Thoracic aorta (tissue), 2 donors: ENCODE measurements at regions not wholly inside any gene's neighbourhood (a gene's known extent, or its start where the extent isn't known, plus 50 kb on each side); places are given as distances from the start of the nearest gene placed in this dataset.

Experiments used
- ATAC-seq: fragments of 150-250 bp; one replicate; pipeline ENCODE4 v1.8.0; 2017; ENCODE audit warnings: low read depth; ENCODE audit not compliant: insufficient number of reproducible peaks, low FRiP score
- DNase-seq: peaks from one replicate; pipeline ENCODE4 v3.0.0-alpha.2; 2020; ENCODE audit warnings: low spot score
- H3K27ac ChIP-seq, 2 donors: fragments of 200-600 bp; sonication (generic); 1 replicate in 1 of 2; 2 replicates in 1 of 2; pipeline ENCODE4 v1.5.1; 2016; ENCODE audit warnings: mild to moderate bottlenecking in 2 of 2, moderate library complexity in 2 of 2
- H3K27me3 ChIP-seq: fragments of 200-600 bp; sonication (generic); replicated peaks from 2 replicates; pipeline ENCODE4 v1.6.0; 2016; ENCODE audit warnings: mild to moderate bottlenecking; ENCODE audit not compliant: insufficient read depth
- H3K36me3 ChIP-seq: fragments of 200-600 bp; sonication (generic); one replicate; pipeline ENCODE4 v1.5.1; 2016
- H3K4me1 ChIP-seq, 2 donors: fragments of 200-600 bp; sonication (generic); 1 replicate in 1 of 2; 2 replicates in 1 of 2; pipeline versions ENCODE4 v1.5.1 to v1.6.0; 2016; ENCODE audit warnings: low read depth in 2 of 2, mild to moderate bottlenecking in 1 of 2; ENCODE audit not compliant: control insufficient read depth in 1 of 2
- H3K4me3 ChIP-seq: fragments of 200-600 bp; sonication (generic); 2 replicates; pipeline ENCODE4 v1.5.1; 2016; ENCODE audit warnings: mild to moderate bottlenecking
- H3K9me3 ChIP-seq: fragments of 200-600 bp; sonication (generic); 2 replicates; pipeline ENCODE4 v1.5.1; 2016
- TF ChIP-seq, protein P1 (sequence below): fragments of 200-600 bp; sonication (generic); IDR thresholded peaks from one replicate; pipeline ENCODE4 v1.5.1; 2019; ENCODE audit warnings: antibody characterized with exemption

DNA sequence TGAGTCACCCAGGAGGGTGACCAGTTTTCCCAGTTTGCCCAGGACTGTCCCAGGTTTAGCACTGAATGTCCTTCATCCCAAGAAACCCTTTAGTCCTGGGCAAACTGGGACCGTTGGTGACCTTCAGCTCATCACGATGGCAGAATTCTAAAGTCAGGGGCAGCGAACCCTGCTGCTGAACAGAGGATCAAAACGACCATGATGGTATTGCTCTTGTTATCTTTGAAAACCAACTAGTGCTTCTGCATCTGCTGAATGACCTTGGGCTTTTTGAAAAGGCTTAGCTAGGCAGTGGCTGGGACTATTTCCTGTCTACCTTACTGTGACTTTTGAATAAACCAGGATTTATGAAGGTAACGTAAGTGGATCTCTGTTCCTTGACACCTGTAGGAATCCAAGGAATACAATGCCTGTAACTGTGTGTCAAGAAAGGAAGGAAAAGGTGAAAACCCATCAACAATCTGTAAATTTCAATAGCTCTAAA is 281.9 kb downstream of the SOX9 start:
- Histone ChIP-seq H3K27me3 (no peaks in the 10 kb centered on the region), H3K9me3 (no peaks in the 10 kb centered on the region), H3K27ac (no peak overlapping the region), H3K4me1 (peaks cover 2 to 10% of the 10 kb centered on the region in 2 donors), H3K4me3 (no peak overlapping the region), H3K36me3 (no peaks in the 10 kb centered on the region)
- DNase-seq (no peak), ATAC-seq (no peak)
- TF ChIP-seq, protein P1, sequence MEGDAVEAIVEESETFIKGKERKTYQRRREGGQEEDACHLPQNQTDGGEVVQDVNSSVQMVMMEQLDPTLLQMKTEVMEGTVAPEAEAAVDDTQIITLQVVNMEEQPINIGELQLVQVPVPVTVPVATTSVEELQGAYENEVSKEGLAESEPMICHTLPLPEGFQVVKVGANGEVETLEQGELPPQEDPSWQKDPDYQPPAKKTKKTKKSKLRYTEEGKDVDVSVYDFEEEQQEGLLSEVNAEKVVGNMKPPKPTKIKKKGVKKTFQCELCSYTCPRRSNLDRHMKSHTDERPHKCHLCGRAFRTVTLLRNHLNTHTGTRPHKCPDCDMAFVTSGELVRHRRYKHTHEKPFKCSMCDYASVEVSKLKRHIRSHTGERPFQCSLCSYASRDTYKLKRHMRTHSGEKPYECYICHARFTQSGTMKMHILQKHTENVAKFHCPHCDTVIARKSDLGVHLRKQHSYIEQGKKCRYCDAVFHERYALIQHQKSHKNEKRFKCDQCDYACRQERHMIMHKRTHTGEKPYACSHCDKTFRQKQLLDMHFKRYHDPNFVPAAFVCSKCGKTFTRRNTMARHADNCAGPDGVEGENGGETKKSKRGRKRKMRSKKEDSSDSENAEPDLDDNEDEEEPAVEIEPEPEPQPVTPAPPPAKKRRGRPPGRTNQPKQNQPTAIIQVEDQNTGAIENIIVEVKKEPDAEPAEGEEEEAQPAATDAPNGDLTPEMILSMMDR, result no peak

DNA sequence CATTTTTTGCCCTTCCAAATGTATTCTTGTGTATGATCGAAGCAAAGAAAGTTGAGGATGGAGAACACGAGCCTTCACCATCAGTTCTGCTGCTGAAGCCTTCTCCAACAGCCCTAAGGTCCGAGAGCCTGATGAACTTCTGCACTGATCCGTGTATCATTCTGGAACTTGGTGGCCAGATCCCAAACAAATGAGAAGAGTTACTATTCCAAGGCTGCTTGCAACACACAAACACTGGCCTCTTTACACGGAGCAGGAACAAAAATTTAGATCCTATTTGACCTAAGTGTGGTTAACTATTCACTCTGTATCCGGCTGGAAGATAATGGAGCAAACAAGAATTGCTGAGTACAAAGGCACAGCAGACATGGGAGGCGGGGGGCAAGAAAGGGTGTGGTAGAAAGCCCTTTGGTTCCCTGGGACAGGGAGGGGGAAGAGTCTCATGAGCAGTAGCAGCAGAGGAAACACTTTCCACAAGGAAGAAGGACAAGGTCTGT is 282.9 kb downstream of the SOX9 start:
- no peak for DNase-seq
- no peaks in the 10 kb centered on the region for H3K27me3 ChIP-seq
- H3K4me1 ChIP-seq, result peaks cover 7 to 15% of the 10 kb centered on the region in 2 donors
- no peak overlapping the region for H3K27ac ChIP-seq
- H3K36me3 ChIP-seq, result no peaks in the 10 kb centered on the region
- TF ChIP-seq, protein P1, result no peak
- ATAC-seq, result no peak
- no peak overlapping the region for H3K4me3 ChIP-seq
- no peaks in the 10 kb centered on the region for H3K9me3 ChIP-seq

DNA sequence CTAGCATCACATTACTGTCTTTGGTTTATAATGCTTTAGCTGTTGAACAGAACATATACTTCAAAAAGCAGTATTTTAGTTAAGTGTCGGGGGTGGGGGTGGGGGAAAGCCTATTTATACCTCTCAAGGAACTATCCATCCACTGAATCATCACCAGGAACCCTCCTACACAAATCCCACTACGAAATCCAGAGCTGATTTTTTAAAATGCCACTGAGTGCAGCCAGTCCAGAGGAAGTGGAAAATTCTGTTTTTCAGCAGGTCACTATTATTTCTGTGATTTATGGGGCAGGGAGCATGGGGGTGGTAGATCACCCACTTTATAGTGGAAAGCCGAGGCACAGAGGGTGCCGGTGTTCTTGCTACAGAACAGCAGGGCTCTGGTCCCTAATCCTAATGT is 284.1 kb downstream of the SOX9 start:
- ATAC-seq (no peak), DNase-seq (no peak)
- Histone ChIP-seq H3K4me3 (no peak overlapping the region), H3K9me3 (no peaks in the 10 kb centered on the region), H3K4me1 (peaks cover 7 to 15% of the 10 kb centered on the region in 2 donors), H3K27me3 (no peaks in the 10 kb centered on the region), H3K27ac (no peak overlapping the region), H3K36me3 (no peaks in the 10 kb centered on the region)
- TF ChIP-seq, protein P1, result no peak

GRCh38 chr17:72405662-72406230 is 284.9 kb downstream of the SOX9 start:
- Histone ChIP-seq H3K36me3 (no peaks in the 10 kb centered on the region), H3K27ac (no peak overlapping the region), H3K9me3 (no peaks in the 10 kb centered on the region), H3K4me3 (no peak overlapping the region), H3K4me1 (peaks cover 7 to 15% of the 10 kb centered on the region in 2 donors), H3K27me3 (no peaks in the 10 kb centered on the region)
- TF ChIP-seq, protein P1, result no peak
- no peak for DNase-seq
- no peak for ATAC-seq

GRCh38 chr17:72406498-72406897 is 285.7 kb downstream of the SOX9 start:
- Histone ChIP-seq H3K27me3 (no peaks in the 10 kb centered on the region), H3K27ac (no peak overlapping the region), H3K9me3 (no peaks in the 10 kb centered on the region), H3K4me3 (no peak overlapping the region), H3K36me3 (no peaks in the 10 kb centered on the region), H3K4me1 (peaks cover 7 to 15% of the 10 kb centered on the region in 2 donors)
- TF ChIP-seq, protein P1, result no peak
- ATAC-seq (no peak), DNase-seq (no peak)
